Brain microvascular endothelial cell (primary cell): ENCODE measurements at regions not wholly inside any gene's neighbourhood (a gene's known extent, or its start where the extent isn't known, plus 50 kb on each side); places are given as distances from the start of the nearest gene placed in this dataset.

Experiments
- DNase-seq: peaks from one replicate; pipeline ENCODE4 v3.0.0-alpha.2; 2020
- H3K27ac ChIP-seq: fragments of 250-450 bp; sonication (Bioruptor Pico); 2 replicates; pipeline ENCODE4 v1.5.1; 2020; ENCODE audit warnings: mild to moderate bottlenecking, moderate library complexity
- H3K27me3 ChIP-seq: fragments of 250-450 bp; sonication (Bioruptor Pico); replicated peaks from 2 replicates; pipeline ENCODE4 v1.5.1; 2020; ENCODE audit warnings: mild to moderate bottlenecking
- H3K36me3 ChIP-seq: fragments of 250-450 bp; sonication (Bioruptor Pico); replicated peaks from 2 replicates; pipeline ENCODE4 v1.5.1; 2020; ENCODE audit warnings: mild to moderate bottlenecking
- H3K4me3 ChIP-seq: 2 replicates; pipeline ENCODE4 v1.5.1; 2011; ENCODE audit warnings: low read depth, mild to moderate bottlenecking, control low read depth, low read length, moderate library complexity
- CTCF ChIP-seq: IDR thresholded peaks from 2 replicates; pipeline ENCODE4 v1.5.1; 2011; ENCODE audit warnings: low read depth, mild to moderate bottlenecking, moderate library complexity, low read length, control low read depth, inconsistent platforms; ENCODE audit errors: missing control alignments
- in situ Hi-C: cut with HindIII; loops from 2 replicates; pipeline ENCODE4 v1.10.0; 2017; ENCODE audit warnings: low sequenced_read_pairs, low pct_ligation_motif_present

- TF ChIP-seq CTCF = no peak
- H3K27ac ChIP-seq = no peak overlapping the region
- DNase-seq = no peak
- H3K36me3 ChIP-seq = no peaks in the 10 kb centered on the region
- H3K4me3 ChIP-seq = no peak overlapping the region
- in situ Hi-C loops = no loop called here
- no peaks in the 10 kb centered on the region for H3K27me3 ChIP-seq
These were observed 432.5 kb upstream of the C9orf72 start for GRCh38 chr9:28005779-28006178.

GRCh38 chr9:28007097-28007817 lies 434.0 kb upstream of the C9orf72 start:
- TF ChIP-seq CTCF = no peak
- no peaks in the 10 kb centered on the region for H3K36me3 ChIP-seq

GRCh38 chr9:28014212-28014611 lies 440.9 kb upstream of the C9orf72 start:
- no peak overlapping the region for H3K27ac ChIP-seq
- no peak for TF ChIP-seq CTCF
- DNase-seq = no peak
- no peak overlapping the region for H3K4me3 ChIP-seq
- in situ Hi-C loops = no loop called here
- no peaks in the 10 kb centered on the region for H3K27me3 ChIP-seq
- H3K36me3 ChIP-seq = no peaks in the 10 kb centered on the region

More at GRCh38 chr9:28007097-28007817, 434.0 kb upstream of the C9orf72 start:
- in situ Hi-C loops = no loop called here
- no peak for DNase-seq
- Histone ChIP-seq H3K4me3 (no peak overlapping the region), H3K27me3 (no peaks in the 10 kb centered on the region), H3K27ac (no peak overlapping the region)

GRCh38 chr9:28024676-28025075 lies 451.4 kb upstream of the C9orf72 start:
- DNase-seq = no peak
- Histone ChIP-seq H3K27me3 (no peaks in the 10 kb centered on the region), H3K4me3 (no peak overlapping the region), H3K27ac (no peak overlapping the region), H3K36me3 (no peaks in the 10 kb centered on the region)
- in situ Hi-C loops = no loop called here
- TF ChIP-seq CTCF = no peak

GRCh38 chr9:28025186-28025585 lies 451.9 kb upstream of the C9orf72 start:
- no peak for TF ChIP-seq CTCF
- in situ Hi-C loops = no loop called here
- no peak for DNase-seq
- Histone ChIP-seq H3K27me3 (no peaks in the 10 kb centered on the region), H3K36me3 (no peaks in the 10 kb centered on the region), H3K4me3 (no peak overlapping the region), H3K27ac (no peak overlapping the region)
